ENCODE measurements at regions not wholly inside any gene's neighbourhood (a gene's known extent, or its start where the extent isn't known, plus 50 kb on each side); places are given as distances from the start of the nearest gene placed in this dataset.

DNA sequence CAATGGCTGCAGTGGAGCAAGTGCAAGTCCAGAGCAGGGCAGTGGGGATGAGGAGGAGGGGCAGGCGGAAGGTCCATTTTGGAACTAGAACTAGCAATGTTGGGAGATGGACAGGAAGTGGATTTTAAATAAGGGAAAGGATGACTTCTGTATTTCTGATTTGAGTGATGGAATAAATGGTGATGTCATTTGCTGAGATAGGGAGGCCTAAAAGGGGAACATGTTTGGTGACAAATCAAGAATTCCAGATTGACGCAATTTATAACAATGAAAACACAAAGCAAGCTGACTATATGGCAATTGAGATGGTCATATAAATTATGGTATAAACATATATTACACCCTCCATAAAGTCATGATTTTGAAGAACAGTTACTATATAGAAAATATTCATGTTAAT is 209.3 kb downstream of the SS18 start:
- TF ChIP-seq EZH2 (IDR thresholded peaks at IDR 0.05) = no peak
- TF ChIP-seq POLR2AphosphoS5 (IDR thresholded peaks at IDR 0.05; ENCODE audit: borderline replicate concordance, low read depth, low read length) = no peak

Data from SK-N-MC (cell line).